ENCODE measurements at regions not wholly inside any gene's neighbourhood (a gene's known extent, or its start where the extent isn't known, plus 50 kb on each side); places are given as distances from the start of the nearest gene placed in this dataset.

GRCh38 chr13:107999751-108000150 is 215.6 kb downstream of the LIG4 start:
- H3K9me3 ChIP-seq, result no peaks in the 10 kb centered on the region
- DNase-seq (ENCODE audit: low spot score) (no peak), ATAC-seq (ENCODE audit: insufficient number of reproducible peaks, low FRiP score, low read depth) (no peak)
- H3K27ac ChIP-seq, result no peak overlapping the region
- H3K36me3 ChIP-seq, result no peaks in the 10 kb centered on the region
- peaks cover 3% of the 10 kb centered on the region for H3K27me3 ChIP-seq (replicated peaks; ENCODE audit: insufficient read depth)
- no peaks in the 10 kb centered on the region for H3K4me1 ChIP-seq (ENCODE audit: control insufficient read depth in 1 of 2, low read depth in 2 of 2)
- TF ChIP-seq CTCF (IDR thresholded peaks at IDR 0.05), result no peak
- no peak overlapping the region for H3K4me3 ChIP-seq

- Histone ChIP-seq H3K4me1 (ENCODE audit: control insufficient read depth in 1 of 2, low read depth in 2 of 2) (no peaks in the 10 kb centered on the region), H3K9me3 (no peaks in the 10 kb centered on the region), H3K27me3 (replicated peaks; ENCODE audit: insufficient read depth) (peaks cover 3% of the 10 kb centered on the region), H3K36me3 (no peaks in the 10 kb centered on the region), H3K27ac (no peak overlapping the region), H3K4me3 (no peak overlapping the region)
- DNase-seq (ENCODE audit: low spot score) (no peak), ATAC-seq (ENCODE audit: insufficient number of reproducible peaks, low FRiP score, low read depth) (no peak)
- TF ChIP-seq CTCF (IDR thresholded peaks at IDR 0.05), result no peak
These were observed 221.2 kb downstream of the LIG4 start for GRCh38 chr13:107994137-107994536.

GRCh38 chr13:107993239-107993949 is 221.9 kb downstream of the LIG4 start:
- TF ChIP-seq CTCF (IDR thresholded peaks at IDR 0.05), result no peak
- Histone ChIP-seq H3K36me3 (no peaks in the 10 kb centered on the region), H3K4me3 (no peak overlapping the region), H3K27ac (no peak overlapping the region), H3K4me1 (ENCODE audit: control insufficient read depth in 1 of 2, low read depth in 2 of 2) (no peaks in the 10 kb centered on the region), H3K27me3 (replicated peaks; ENCODE audit: insufficient read depth) (peaks cover 3% of the 10 kb centered on the region), H3K9me3 (no peaks in the 10 kb centered on the region)
- no peak for ATAC-seq (ENCODE audit: insufficient number of reproducible peaks, low FRiP score, low read depth)
- DNase-seq (ENCODE audit: low spot score), result no peak

- no peak for DNase-seq (ENCODE audit: low spot score)
- H3K9me3 ChIP-seq, result no peaks in the 10 kb centered on the region
- TF ChIP-seq CTCF (IDR thresholded peaks at IDR 0.05), result no peak
- peaks cover 3% of the 10 kb centered on the region for H3K27me3 ChIP-seq (replicated peaks; ENCODE audit: insufficient read depth)
- H3K4me1 ChIP-seq (ENCODE audit: control insufficient read depth in 1 of 2, low read depth in 2 of 2), result no peaks in the 10 kb centered on the region
- no peak for ATAC-seq (ENCODE audit: insufficient number of reproducible peaks, low FRiP score, low read depth)
- H3K27ac ChIP-seq, result no peak overlapping the region
- H3K36me3 ChIP-seq, result no peaks in the 10 kb centered on the region
- no peak overlapping the region for H3K4me3 ChIP-seq
These were observed 222.8 kb downstream of the LIG4 start for GRCh38 chr13:107992542-107992941.

GRCh38 chr13:107977071-107977574 is 238.2 kb downstream of the LIG4 start:
- ATAC-seq (ENCODE audit: insufficient number of reproducible peaks, low FRiP score, low read depth) (no peak), DNase-seq (ENCODE audit: low spot score) (no peak)
- TF ChIP-seq CTCF (IDR thresholded peaks at IDR 0.05), result no peak
- H3K4me1 ChIP-seq (ENCODE audit: control insufficient read depth in 1 of 2, low read depth in 2 of 2), result no peaks in the 10 kb centered on the region
- no peak overlapping the region for H3K4me3 ChIP-seq
- no peaks in the 10 kb centered on the region for H3K9me3 ChIP-seq
- H3K36me3 ChIP-seq, result no peaks in the 10 kb centered on the region
- H3K27me3 ChIP-seq (replicated peaks; ENCODE audit: insufficient read depth), result no peaks in the 10 kb centered on the region
- H3K27ac ChIP-seq, result no peak overlapping the region
